T-helper 1 cell treated with Interleukin-12 subunit alpha and Interleukin-12 subunit beta and Interleukin-4 antibody, amounts not matched to agents 30 ng/mL and 1 ng/mL, for 36 hours (primary cell): ENCODE measurements at regions not wholly inside any gene's neighbourhood (a gene's known extent, or its start where the extent isn't known, plus 50 kb on each side); places are given as distances from the start of the nearest gene placed in this dataset.

Experiments used
- intact Hi-C: fragments of 100-400 bp; cut with micrococcal nuclease; formaldehyde crosslinking; loops from one replicate; pipeline ENCODE4 v1.15.1; 2024

DNA sequence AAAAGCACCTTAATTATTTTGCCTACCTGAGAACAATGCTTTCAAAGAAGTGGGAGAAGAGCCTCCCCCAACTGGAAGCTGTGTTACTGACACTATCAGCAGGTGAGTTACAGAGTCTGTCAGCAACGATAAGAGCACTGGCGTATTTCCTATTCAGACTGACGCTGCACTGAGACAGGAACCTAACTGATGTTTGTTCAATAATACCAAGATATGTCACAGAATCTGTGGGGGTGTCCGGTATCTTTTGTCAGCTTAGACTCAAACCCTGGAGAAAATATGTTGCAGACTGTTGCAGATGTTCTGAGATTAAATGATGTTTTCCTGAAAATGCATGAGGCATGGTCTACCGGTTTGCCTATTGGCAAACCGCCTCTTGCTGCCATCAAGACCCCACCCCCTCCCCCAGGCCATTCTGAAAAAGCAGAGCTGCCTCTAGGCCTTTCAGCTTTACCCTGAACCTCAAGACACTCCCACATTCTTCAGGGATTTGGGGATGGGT lies 115.2 kb upstream of the KIT start:
- intact Hi-C loops, result no loop called here

DNA sequence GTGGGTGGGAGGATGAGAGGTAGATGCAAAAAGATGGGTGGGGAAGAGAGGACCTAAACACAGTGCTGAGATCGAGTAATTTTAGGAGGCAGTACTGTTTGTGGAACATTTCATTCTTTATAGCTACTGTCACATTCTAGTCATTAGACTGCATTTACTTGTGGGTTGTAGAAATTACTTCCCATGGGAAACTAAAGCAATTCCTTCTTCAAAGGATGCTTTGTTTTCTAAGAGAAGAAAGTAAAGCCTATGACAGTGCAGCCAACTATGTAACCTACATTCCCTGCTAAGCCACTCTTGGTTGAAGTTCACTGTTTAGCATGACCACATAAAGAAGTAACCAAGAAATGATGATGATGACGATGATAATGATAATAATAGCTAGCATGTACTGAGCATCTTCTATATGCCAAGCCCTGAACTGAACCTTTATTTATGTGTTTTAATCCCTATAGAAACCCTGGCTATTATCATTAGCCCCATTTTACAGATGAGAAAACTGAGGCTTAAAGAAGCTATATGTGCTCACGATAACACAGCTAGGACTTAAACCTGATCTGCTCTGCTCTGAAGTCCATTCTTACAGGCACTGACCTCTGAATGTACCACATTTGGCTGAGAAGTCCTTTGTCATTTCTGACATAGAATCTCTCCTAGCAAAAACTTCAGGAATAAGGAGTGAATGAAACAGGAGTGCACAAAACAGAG lies 114.5 kb upstream of the KIT start:
- intact Hi-C loops, result no loop called here

DNA sequence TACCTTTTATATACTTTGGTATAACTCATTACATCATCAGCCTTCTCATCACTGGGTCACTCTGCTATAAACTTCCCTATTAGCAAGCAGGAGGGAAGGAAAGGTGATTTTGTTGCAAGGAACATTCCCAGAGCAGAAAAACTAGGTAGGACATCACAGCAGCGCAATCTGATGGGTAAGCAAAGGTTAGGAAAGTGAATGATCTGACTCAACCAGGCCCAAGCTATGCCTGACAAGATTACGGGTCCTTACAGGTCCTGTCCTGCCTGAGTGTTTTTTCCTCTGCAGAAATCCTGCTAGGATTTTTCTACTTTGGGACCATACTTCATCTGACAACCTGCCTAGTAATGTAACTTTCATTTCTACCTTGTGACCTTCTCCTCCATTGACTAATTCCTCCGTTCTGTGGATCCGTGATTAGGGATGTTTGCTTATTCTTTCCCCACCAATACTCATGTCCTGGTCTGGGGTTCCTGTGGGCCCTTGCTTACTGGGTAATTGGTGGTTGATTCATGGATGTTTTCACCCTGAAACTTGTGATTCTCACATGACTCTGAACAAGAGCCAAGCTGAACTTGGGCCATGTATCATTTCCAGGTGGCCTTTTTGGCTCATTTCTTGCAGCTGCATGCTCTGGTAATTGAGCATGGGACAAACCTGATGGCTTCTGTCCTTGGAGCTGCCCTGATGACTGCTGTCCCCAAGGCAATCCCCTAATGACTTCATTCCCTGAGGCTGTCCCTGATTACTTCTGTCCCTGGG lies 111.9 kb upstream of the KIT start:
- intact Hi-C loops, result no loop called here

GRCh38 chr4:54547299-54548097 lies 110.3 kb upstream of the KIT start:
- intact Hi-C loops, result no loop called here

GRCh38 chr4:54548098-54548620 lies 109.6 kb upstream of the KIT start:
- intact Hi-C loops, result no loop called here

DNA sequence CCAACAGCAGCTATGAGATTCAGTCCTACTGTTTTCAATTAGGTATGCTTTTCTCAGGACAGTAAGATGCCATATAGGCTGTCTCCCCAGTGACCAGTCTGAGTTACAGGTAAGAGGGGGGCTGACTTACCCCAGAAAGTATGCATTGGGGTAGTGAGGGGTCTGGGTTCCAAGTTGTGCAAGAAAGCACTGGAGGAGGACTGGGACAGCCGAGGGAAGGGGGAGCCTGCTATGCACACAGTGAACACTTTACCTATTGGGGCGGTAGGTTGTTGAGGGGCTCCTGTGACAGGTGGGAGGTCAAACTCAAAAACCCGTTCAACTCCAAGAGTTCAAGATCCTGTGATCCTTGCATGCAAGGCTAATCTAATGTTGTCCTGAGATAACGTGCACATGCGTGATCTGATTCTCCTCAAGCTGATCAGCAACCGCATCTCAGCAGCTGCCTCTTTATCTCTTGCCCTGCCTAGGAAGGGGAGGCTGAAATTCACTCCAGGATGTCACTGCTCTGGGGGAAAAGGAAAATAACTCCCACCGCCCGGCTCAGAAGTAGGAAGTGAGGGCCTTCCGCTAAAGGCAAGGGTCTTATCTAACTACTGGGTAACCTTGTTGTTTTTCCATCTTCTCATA lies 108.8 kb upstream of the KIT start:
- intact Hi-C loops, result no loop called here

GRCh38 chr4:54550395-54551171 lies 107.2 kb upstream of the KIT start:
- intact Hi-C loops, result no loop called here

GRCh38 chr4:54553001-54553400 lies 104.8 kb upstream of the KIT start:
- intact Hi-C loops, result no loop called here

- intact Hi-C loops, result no loop called here
These were observed 103.3 kb upstream of the KIT start for GRCh38 chr4:54554339-54554990.

GRCh38 chr4:54556051-54556450 lies 101.7 kb upstream of the KIT start:
- intact Hi-C loops, result no loop called here

GRCh38 chr4:54556587-54556986 lies 101.2 kb upstream of the KIT start:
- intact Hi-C loops, result no loop called here

DNA sequence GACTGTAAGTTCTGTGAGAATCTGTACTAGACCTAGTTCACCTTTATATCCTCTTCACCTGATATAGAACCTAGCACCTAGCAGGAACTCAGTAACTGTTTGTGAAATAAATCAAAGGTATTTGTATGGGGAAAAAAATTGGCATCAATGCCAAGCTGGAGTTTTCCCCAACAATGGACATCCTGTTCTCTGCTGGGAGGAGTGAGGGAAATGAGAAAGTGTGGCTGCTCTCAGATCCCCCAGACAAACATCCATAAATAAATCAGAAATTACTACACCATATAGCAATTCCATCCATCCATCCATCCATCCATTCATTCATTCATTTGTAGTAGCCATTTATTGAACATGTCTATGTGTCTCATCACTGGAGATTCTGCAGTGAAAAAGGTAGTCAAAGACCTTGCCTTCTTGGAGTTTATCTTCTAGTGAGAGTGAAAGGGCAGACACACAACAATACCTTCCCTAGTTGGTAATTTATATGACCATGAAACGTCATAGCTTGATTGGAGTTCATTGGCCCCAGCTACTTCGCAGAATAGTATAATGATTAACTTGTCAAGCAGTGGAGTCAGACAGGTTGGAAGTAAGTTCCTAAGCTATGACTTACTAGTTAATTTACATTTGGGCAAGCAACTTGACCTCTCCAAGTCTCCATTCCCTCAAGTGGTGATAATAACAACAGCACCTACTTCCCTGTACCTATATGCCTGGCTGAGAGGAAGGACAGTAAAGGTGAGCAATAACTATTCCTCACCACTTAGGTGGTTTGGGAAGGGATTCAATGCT lies 98.7 kb upstream of the KIT start:
- intact Hi-C loops, result no loop called here

- intact Hi-C loops, result no loop called here
These were observed 97.2 kb upstream of the KIT start for GRCh38 chr4:54560513-54560912.

DNA sequence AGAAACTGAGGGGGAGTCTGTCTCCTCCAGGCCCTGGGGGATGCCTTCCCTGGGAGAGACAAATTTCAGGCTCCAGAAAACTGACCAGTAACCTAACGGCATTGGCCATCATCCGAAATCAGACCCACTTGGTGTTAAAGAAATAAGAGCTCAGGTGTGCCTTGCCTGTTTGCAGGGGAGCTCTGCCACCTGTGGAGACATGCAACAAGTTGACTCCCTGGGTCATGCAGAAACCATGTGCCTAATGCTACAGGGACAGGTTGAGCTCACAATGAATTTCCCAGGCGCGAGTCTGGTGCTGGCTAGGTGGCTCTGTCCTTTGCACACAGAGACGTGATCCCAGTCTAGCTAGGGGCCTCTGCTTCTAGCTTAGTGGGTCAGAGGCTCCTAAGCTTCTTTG lies 95.8 kb upstream of the KIT start:
- intact Hi-C loops, result no loop called here

GRCh38 chr4:54566608-54567007 lies 91.1 kb upstream of the KIT start:
- intact Hi-C loops, result no loop called here

DNA sequence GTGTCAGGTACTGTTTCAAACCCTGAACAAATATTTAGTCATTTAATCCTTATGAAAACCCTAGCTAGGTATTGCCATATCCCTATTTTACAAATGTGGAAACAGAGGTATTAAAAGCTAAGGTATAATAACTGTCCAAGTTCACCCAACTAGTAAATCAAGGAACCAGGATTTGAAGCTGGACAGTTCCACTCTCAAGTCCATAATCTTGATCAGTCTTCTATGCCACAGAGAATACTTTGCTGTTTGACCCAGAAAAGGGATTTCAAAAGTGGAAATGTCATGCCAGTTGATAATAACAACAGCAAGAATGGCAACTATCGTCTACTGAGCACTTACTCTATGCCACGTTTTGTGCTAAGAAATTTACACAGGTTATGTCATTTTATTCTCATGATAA lies 90.4 kb upstream of the KIT start:
- intact Hi-C loops, result no loop called here

DNA sequence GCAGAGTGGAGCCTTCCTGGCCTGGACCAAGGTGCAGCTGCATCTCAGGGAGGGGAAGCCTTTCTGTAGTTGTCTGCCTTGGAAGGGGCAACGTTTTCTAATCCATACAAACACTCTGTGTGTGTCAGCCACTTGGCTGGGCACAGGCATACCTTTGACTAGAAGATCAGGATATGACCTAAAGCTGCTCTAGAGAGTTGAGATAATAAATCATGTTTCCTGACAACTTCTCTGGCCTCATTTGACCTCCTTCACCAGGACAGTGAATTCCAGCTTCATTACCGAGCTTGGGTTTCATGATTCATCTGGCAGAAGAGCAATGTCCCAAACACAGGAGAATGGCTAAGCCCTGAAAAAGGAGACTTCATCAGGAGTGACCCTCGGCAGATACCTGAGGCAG lies 89.6 kb upstream of the KIT start:
- intact Hi-C loops, result no loop called here

- intact Hi-C loops, result no loop called here
These were observed 86.9 kb upstream of the KIT start for GRCh38 chr4:54570822-54571221.
